B cell (primary cell): ENCODE measurements at regions not wholly inside any gene's neighbourhood (a gene's known extent, or its start where the extent isn't known, plus 50 kb on each side); places are given as distances from the start of the nearest gene placed in this dataset.

ENCODE experiments used
- CTCF ChIP-seq: fragments of 200-600 bp; IDR thresholded peaks from one replicate; pipeline ENCODE4 v1.8.0; 2022; ENCODE audit warnings: antibody characterized with exemption, mild to moderate bottlenecking
- EZH2 ChIP-seq: IDR thresholded peaks from 2 replicates; pipeline ENCODE4 v1.6.1; 2012; ENCODE audit warnings: borderline replicate concordance, low read depth, mild to moderate bottlenecking, moderate library complexity, low read length; ENCODE audit not compliant: insufficient read depth, poor library complexity, severe bottlenecking

- TF ChIP-seq CTCF (no peak), EZH2 (no peak)
These were observed 271.7 kb upstream of the TLE4 start for GRCh38 chr9:79300068-79300467.
